IMR-90 (cell line): ENCODE measurements at regions not wholly inside any gene's neighbourhood (a gene's known extent, or its start where the extent isn't known, plus 50 kb on each side); places are given as distances from the start of the nearest gene placed in this dataset.

Experiments
- ATAC-seq: fragments of 200-7000 bp; cut with Tn5 transposase; 2 replicates; pipeline ENCODE4 v1.9.1; 2020; ENCODE audit warnings: low read depth, mild to moderate bottlenecking, moderate library complexity
- BruUV-seq: library from RNA; stranded (reverse); fragments of 400-500 nt; replicated peaks from 2 replicates; lab custom pipeline; 2021; lab: Mats Ljungman, UMichigan
- CTCF ChIA-PET: fragments of 300-600 bp; formaldehyde crosslinking; extraction: SDS; loops from one replicate; lab custom pipeline; 2021; ENCODE audit warnings: antibody characterized with exemption; lab: Yijun Ruan, JAX
- POLR2A ChIA-PET: fragments of 300-600 bp; sonication (Branson Sonifier 250); formaldehyde crosslinking; loops from one replicate; lab custom pipeline; 2022; ENCODE audit warnings: antibody characterized with exemption; ENCODE audit not compliant: unreplicated experiment; lab: Charles Lee
- DNase-seq: peaks from one replicate; pipeline ENCODE4 v3.0.0; 2013
- H2AFZ ChIP-seq: replicated peaks from 2 replicates; pipeline ENCODE3; 2013; ENCODE audit warnings: low read length, mild to moderate bottlenecking; ENCODE audit not compliant: poor library complexity
- H2AK5ac ChIP-seq: 2 replicates; pipeline ENCODE4 v1.6.1; 2013; ENCODE audit warnings: low read depth, low read length, inconsistent platforms
- H2AK9ac ChIP-seq: replicated peaks from 2 replicates; pipeline ENCODE3; 2013; ENCODE audit warnings: mild to moderate bottlenecking, low read depth, low read length, moderate library complexity; ENCODE audit not compliant: poor library complexity
- H2BK120ac ChIP-seq: 2 replicates; pipeline ENCODE4 v1.6.1; 2013; ENCODE audit warnings: low read depth, low read length, inconsistent platforms
- H2BK15ac ChIP-seq: 3 replicates; pipeline ENCODE4 v1.6.1; 2013; ENCODE audit warnings: low read depth, low read length, inconsistent platforms
- H2BK20ac ChIP-seq: 2 replicates; pipeline ENCODE4 v1.6.1; 2013; ENCODE audit warnings: low read depth, mild to moderate bottlenecking, inconsistent platforms, low read length, moderate library complexity
- H2BK5ac ChIP-seq: 2 replicates; pipeline ENCODE4 v1.6.1; 2013; ENCODE audit warnings: mild to moderate bottlenecking, low read depth, low read length, inconsistent platforms; ENCODE audit not compliant: poor library complexity, severe bottlenecking
- H3K14ac ChIP-seq: replicated peaks from 2 replicates; pipeline ENCODE4 v1.6.1; 2013; ENCODE audit warnings: low read depth, low read length, inconsistent platforms
- H3K18ac ChIP-seq: 2 replicates; pipeline ENCODE4 v1.6.1; 2013; ENCODE audit warnings: low read depth, low read length, control low read depth
- H3K23ac ChIP-seq: 2 replicates; pipeline ENCODE4 v1.6.1; 2013; ENCODE audit warnings: low read depth, low read length, inconsistent platforms
- H3K27ac ChIP-seq: 2 replicates; pipeline ENCODE4 v1.5.1; 2013; ENCODE audit warnings: mild to moderate bottlenecking, control low read depth, low read length; ENCODE audit not compliant: insufficient read depth
- H3K27me3 ChIP-seq: 2 replicates; pipeline ENCODE4 v1.6.1; 2013; ENCODE audit warnings: low read length; ENCODE audit not compliant: control insufficient read depth, insufficient read depth
- H3K36me3 ChIP-seq: 2 replicates; pipeline ENCODE4 v1.6.1; 2013; ENCODE audit warnings: low read length, mixed read lengths; ENCODE audit not compliant: control insufficient read depth, insufficient read depth
- H3K4ac ChIP-seq: 2 replicates; pipeline ENCODE4 v1.6.1; 2013; ENCODE audit warnings: low read depth, low read length, inconsistent platforms
- H3K4me1 ChIP-seq: 2 replicates; pipeline ENCODE4 v1.6.1; 2013; ENCODE audit warnings: low read length, mixed read lengths; ENCODE audit not compliant: control insufficient read depth, insufficient read depth
- H3K4me2 ChIP-seq: 2 replicates; pipeline ENCODE4 v1.6.1; 2013; ENCODE audit warnings: low read depth, mild to moderate bottlenecking, control low read depth, low read length, moderate library complexity
- H3K4me3 ChIP-seq: 2 replicates; pipeline ENCODE4 v1.5.1; 2013; ENCODE audit warnings: low read depth, mild to moderate bottlenecking, control low read depth, low read length, moderate library complexity; ENCODE audit not compliant: insufficient read depth
- H3K56ac ChIP-seq: 2 replicates; pipeline ENCODE4 v1.6.1; 2013; ENCODE audit warnings: low read length, inconsistent platforms; ENCODE audit not compliant: insufficient read depth; ENCODE audit errors: extremely low read depth
- H3K79me1 ChIP-seq, 2 experiments: 2 replicates each; pipeline ENCODE4 v1.6.1; 2013; ENCODE audit warnings: low read length in 2 of 2, inconsistent platforms in 1 of 2, low read depth in 1 of 2
- H3K9ac ChIP-seq: 2 replicates; pipeline ENCODE4 v1.6.1; 2013; ENCODE audit warnings: low read depth, low read length, control low read depth
- H3K9me1 ChIP-seq: 2 replicates; pipeline ENCODE4 v1.6.1; 2013; ENCODE audit warnings: low read length, inconsistent platforms; ENCODE audit not compliant: insufficient read depth
- H3K9me3 ChIP-seq: 2 replicates; pipeline ENCODE4 v1.6.1; 2013; ENCODE audit warnings: low read length; ENCODE audit not compliant: control insufficient read depth, insufficient read depth
- H4K20me1 ChIP-seq: 2 replicates; pipeline ENCODE4 v1.6.1; 2013; ENCODE audit warnings: low read length, inconsistent platforms; ENCODE audit not compliant: insufficient read depth
- H4K5ac ChIP-seq: 2 replicates; pipeline ENCODE4 v1.6.1; 2013; ENCODE audit warnings: mild to moderate bottlenecking, low read depth, low read length, control low read depth
- H4K8ac ChIP-seq, 2 experiments: 2 replicates each; pipeline ENCODE4 v1.6.1; 2013; ENCODE audit warnings: low read depth in 2 of 2, low read length in 2 of 2, control low read depth in 1 of 2, inconsistent platforms in 1 of 2
- H4K91ac ChIP-seq: 2 replicates; pipeline ENCODE4 v1.6.1; 2013; ENCODE audit warnings: low read depth, low read length, inconsistent platforms; ENCODE audit not compliant: insufficient read depth
- BHLHE40 ChIP-seq: fragments of 150-350 bp; IDR thresholded peaks from 2 replicates; pipeline ENCODE4 v1.6.1; 2016; ENCODE audit warnings: mild to moderate bottlenecking, low read depth, low read length
- CEBPB ChIP-seq: IDR thresholded peaks from 2 replicates; pipeline ENCODE4 v1.6.1; 2012; ENCODE audit warnings: low read depth, low read length, improper control_type of control experiment
- ELK1 ChIP-seq: fragments of 150-350 bp; IDR thresholded peaks from 2 replicates; pipeline ENCODE4 v1.6.1; 2016; ENCODE audit warnings: low read depth, mild to moderate bottlenecking, low read length, moderate library complexity, borderline replicate concordance
- FOS ChIP-seq: fragments of 150-350 bp; IDR thresholded peaks from 2 replicates; pipeline ENCODE4 v1.6.1; 2016; ENCODE audit warnings: low read depth, low read length
- MAFK ChIP-seq: IDR thresholded peaks from 2 replicates; pipeline ENCODE4 v1.6.1; 2012; ENCODE audit warnings: low read depth, low read length, improper control_type of control experiment
- MAZ ChIP-seq: IDR thresholded peaks from 2 replicates; pipeline ENCODE4 v1.6.1; 2012; ENCODE audit warnings: low read depth, mild to moderate bottlenecking, low read length, improper control_type of control experiment, moderate library complexity, borderline replicate concordance
- MXI1 ChIP-seq: IDR thresholded peaks from 2 replicates; pipeline ENCODE4 v1.6.1; 2012; ENCODE audit warnings: low read depth, mild to moderate bottlenecking, low read length, moderate library complexity, borderline replicate concordance
- NFE2L2 ChIP-seq: fragments of 150-350 bp; IDR thresholded peaks from 2 replicates; pipeline ENCODE4 v1.6.1; 2016; ENCODE audit warnings: low read depth, mild to moderate bottlenecking, low read length
- POLR2A ChIP-seq: IDR thresholded peaks from 2 replicates; pipeline ENCODE4 v1.6.1; 2012; ENCODE audit warnings: mild to moderate bottlenecking, low read depth, low read length
- RAD21 ChIP-seq: IDR thresholded peaks from 2 replicates; pipeline ENCODE4 v1.6.1; 2012; ENCODE audit warnings: low read length, improper control_type of control experiment
- RFX5 ChIP-seq: IDR thresholded peaks from 2 replicates; pipeline ENCODE4 v1.8.0; 2012; ENCODE audit warnings: low read depth, mild to moderate bottlenecking, low read length, moderate library complexity
- SMC3 ChIP-seq: fragments of 150-350 bp; IDR thresholded peaks from 2 replicates; pipeline ENCODE4 v1.6.1; 2016; ENCODE audit warnings: low read depth, mild to moderate bottlenecking, antibody characterized with exemption, low read length, moderate library complexity
- USF2 ChIP-seq: fragments of 150-350 bp; IDR thresholded peaks from 2 replicates; pipeline ENCODE4 v1.6.1; 2017; ENCODE audit warnings: mild to moderate bottlenecking, antibody characterized with exemption, low read length, low read depth
- WGBS, 2 experiments: methylation state at CpG; one replicate each; pipeline versions ENCODE4 v1.1.5 to v1.1.7; 2013; ENCODE audit warnings: missing lambda C conversion rate in 2 of 2; ENCODE audit not compliant: insufficient read length in 1 of 2; ENCODE audit errors: extremely low coverage in 2 of 2; 5-methylcytosine and 5-hydroxymethylcytosine counted together
- dilution Hi-C: fragments of 300-500 bp; cut with HindIII; formaldehyde crosslinking; loops from one replicate; pipeline ENCODE4 v1.14.3; 2018; ENCODE audit warnings: low sequenced_read_pairs; ENCODE audit not compliant: unreplicated experiment
- in situ Hi-C: fragments of 300-500 bp; cut with MboI; formaldehyde crosslinking; loops from 3 replicates; pipeline ENCODE4 v1.14.3; 2019; ENCODE audit warnings: low sequenced_read_pairs, inconsistent platforms, mixed read lengths
- intact Hi-C: fragments of 100-400 bp; cut with micrococcal nuclease; formaldehyde crosslinking; loops from 2 replicates; pipeline ENCODE4 v1.10.0; 2022
- TF ChIP-seq, protein P1 (sequence below): conservative IDR thresholded peaks from 2 replicates; pipeline ENCODE4 v1.5.1; 2012; ENCODE audit warnings: mild to moderate bottlenecking, low read depth, low read length, improper control_type of control experiment

DNA sequence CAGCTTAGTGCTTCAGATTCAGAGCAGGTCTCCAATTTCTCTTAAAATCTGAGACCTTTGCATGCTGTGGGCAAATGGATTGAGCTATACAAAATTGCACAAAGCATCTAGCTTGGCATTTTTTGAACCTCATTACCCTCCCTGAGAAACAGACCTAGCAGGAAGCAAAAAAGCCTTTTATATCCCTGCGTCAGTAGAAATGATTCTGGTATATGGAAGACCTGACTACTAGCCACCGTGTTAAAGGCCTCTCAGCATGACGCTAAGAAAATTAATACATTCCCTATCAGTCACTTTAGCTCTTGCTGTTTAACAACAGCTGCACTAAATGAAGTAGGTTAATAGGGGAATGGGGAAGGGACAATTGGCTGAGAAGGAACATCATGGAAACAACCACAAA lies 110.7 kb upstream of the SMLR1 start:
- H3K4me3 ChIP-seq, result no peak overlapping the region
- H4K91ac ChIP-seq, result no peak overlapping the region
- DNase-seq, result no peak
- in situ Hi-C loops, result no loop called here
- H3K36me3 ChIP-seq, result no peaks in the 10 kb centered on the region
- H4K8ac ChIP-seq, result no peak overlapping the region
- no peak overlapping the region for H4K5ac ChIP-seq
- H2BK5ac ChIP-seq, result no peak overlapping the region
- H3K4ac ChIP-seq, result no peak overlapping the region
- no peak overlapping the region for H2BK20ac ChIP-seq
- ChIA-PET POLR2A (no interaction called here), CTCF (interaction anchor here (1.6 kb wide), 1 partner anchor 26 kb away, joined by 5 read pairs; no protein-coding TSS in a partner anchor)
- no peak overlapping the region for H3K9ac ChIP-seq
- TF ChIP-seq POLR2A, result no peak
- no peak for TF ChIP-seq RAD21
- TF ChIP-seq CEBPB, result no peak
- TF ChIP-seq SMC3, result no peak
- no peak for TF ChIP-seq ELK1
- TF ChIP-seq BHLHE40, result no peak
- TF ChIP-seq MXI1, result no peak
- TF ChIP-seq, protein P1, sequence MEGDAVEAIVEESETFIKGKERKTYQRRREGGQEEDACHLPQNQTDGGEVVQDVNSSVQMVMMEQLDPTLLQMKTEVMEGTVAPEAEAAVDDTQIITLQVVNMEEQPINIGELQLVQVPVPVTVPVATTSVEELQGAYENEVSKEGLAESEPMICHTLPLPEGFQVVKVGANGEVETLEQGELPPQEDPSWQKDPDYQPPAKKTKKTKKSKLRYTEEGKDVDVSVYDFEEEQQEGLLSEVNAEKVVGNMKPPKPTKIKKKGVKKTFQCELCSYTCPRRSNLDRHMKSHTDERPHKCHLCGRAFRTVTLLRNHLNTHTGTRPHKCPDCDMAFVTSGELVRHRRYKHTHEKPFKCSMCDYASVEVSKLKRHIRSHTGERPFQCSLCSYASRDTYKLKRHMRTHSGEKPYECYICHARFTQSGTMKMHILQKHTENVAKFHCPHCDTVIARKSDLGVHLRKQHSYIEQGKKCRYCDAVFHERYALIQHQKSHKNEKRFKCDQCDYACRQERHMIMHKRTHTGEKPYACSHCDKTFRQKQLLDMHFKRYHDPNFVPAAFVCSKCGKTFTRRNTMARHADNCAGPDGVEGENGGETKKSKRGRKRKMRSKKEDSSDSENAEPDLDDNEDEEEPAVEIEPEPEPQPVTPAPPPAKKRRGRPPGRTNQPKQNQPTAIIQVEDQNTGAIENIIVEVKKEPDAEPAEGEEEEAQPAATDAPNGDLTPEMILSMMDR, result no peak
- TF ChIP-seq FOS, result no peak
- TF ChIP-seq NFE2L2, result no peak
- no peak for TF ChIP-seq MAFK
- no peak for TF ChIP-seq USF2
- TF ChIP-seq MAZ, result no peak
- TF ChIP-seq RFX5, result no peak
- H2AK9ac ChIP-seq, result no peak overlapping the region
- no peak overlapping the region for H3K4me2 ChIP-seq
- intact Hi-C loops, result no loop called here
- no peak overlapping the region for H2AK5ac ChIP-seq
- H3K18ac ChIP-seq, result no peak overlapping the region
- H3K27me3 ChIP-seq, result peaks cover 1% of the 10 kb centered on the region; the same call in 1 of the 2 replicates
- H3K9me3 ChIP-seq, result no peaks in the 10 kb centered on the region
- H3K56ac ChIP-seq, result no peak overlapping the region
- BruUV-seq, result no TSS peak
- no peak overlapping the region for H2AFZ ChIP-seq
- H2BK15ac ChIP-seq, result no peak overlapping the region
- no peaks in the 10 kb centered on the region for H3K4me1 ChIP-seq
- H3K27ac ChIP-seq, result no peak overlapping the region
- H2BK120ac ChIP-seq, result no peak overlapping the region
- no peaks in the 10 kb centered on the region for H3K79me1 ChIP-seq
- dilution Hi-C loops, result no loop called here
- ATAC-seq, result no peak
- no peaks in the 10 kb centered on the region for H3K9me1 ChIP-seq
- no peak overlapping the region for H3K14ac ChIP-seq
- no peak overlapping the region for H3K23ac ChIP-seq
- no CpG with 5 or more reads among the region's 3 CpGs for WGBS, 2 experiments
- no peaks in the 10 kb centered on the region for H4K20me1 ChIP-seq
